Mesendoderm (in vitro differentiated cells): ENCODE measurements at regions not wholly inside any gene's neighbourhood (a gene's known extent, or its start where the extent isn't known, plus 50 kb on each side); places are given as distances from the start of the nearest gene placed in this dataset.
"Not testable (repeated sequence)": the region's sequence is repeated elsewhere in the genome, so short reads cannot be mapped to it uniquely, and the experiment has no call there.

Experiments used
- DNase-seq: peaks from one replicate; pipeline ENCODE4 v3.0.0; 2013
- H2AK5ac ChIP-seq: 2 replicates; pipeline ENCODE4 v1.6.1; 2013; ENCODE audit warnings: low read length, inconsistent platforms
- H2BK120ac ChIP-seq: 2 replicates; pipeline ENCODE4 v1.6.1; 2013; ENCODE audit warnings: low read depth, mild to moderate bottlenecking, low read length, moderate library complexity, mixed read lengths
- H2BK15ac ChIP-seq: replicated peaks from 2 replicates; pipeline ENCODE4 v1.6.1; 2013; ENCODE audit warnings: low read depth, mild to moderate bottlenecking, moderate library complexity
- H2BK5ac ChIP-seq: 2 replicates; pipeline ENCODE4 v1.6.1; 2013; ENCODE audit warnings: low read length, inconsistent platforms
- H3K18ac ChIP-seq: 2 replicates; pipeline ENCODE4 v1.6.1; 2013; ENCODE audit warnings: mild to moderate bottlenecking, low read length, mixed read lengths
- H3K23ac ChIP-seq: one replicate; pipeline ENCODE4 v1.6.1; 2013; ENCODE audit warnings: low read length
- H3K27ac ChIP-seq: 2 replicates; pipeline ENCODE4 v1.5.1; 2013; ENCODE audit warnings: low read depth, mild to moderate bottlenecking, inconsistent platforms, low read length, moderate library complexity
- H3K27me3 ChIP-seq: 2 replicates; pipeline ENCODE4 v1.6.1; 2013; ENCODE audit warnings: low read length, control low read depth, mild to moderate bottlenecking, inconsistent platforms; ENCODE audit not compliant: insufficient read depth, poor library complexity
- H3K36me3 ChIP-seq: 2 replicates; pipeline ENCODE4 v1.6.1; 2013; ENCODE audit warnings: low read length, inconsistent platforms; ENCODE audit not compliant: control insufficient read depth, insufficient read depth
- H3K4ac ChIP-seq: one replicate; pipeline ENCODE4 v1.6.1; 2013; ENCODE audit warnings: low read depth, mild to moderate bottlenecking, low read length, moderate library complexity
- H3K4me1 ChIP-seq: 2 replicates; pipeline ENCODE4 v1.6.1; 2013; ENCODE audit warnings: low read depth, low read length, inconsistent platforms; ENCODE audit not compliant: control insufficient read depth
- H3K4me2 ChIP-seq: 2 replicates; pipeline ENCODE4 v1.6.1; 2013; ENCODE audit warnings: low read length
- H3K4me3 ChIP-seq: 2 replicates; pipeline ENCODE4 v1.5.1; 2013; ENCODE audit warnings: mild to moderate bottlenecking, low read length
- H3K56ac ChIP-seq: one replicate; pipeline ENCODE4 v1.6.1; 2013; ENCODE audit warnings: low read length
- H3K79me1 ChIP-seq: 2 replicates; pipeline ENCODE4 v1.6.1; 2013; ENCODE audit warnings: low read length, inconsistent platforms
- H3K79me2 ChIP-seq: 2 replicates; pipeline ENCODE4 v1.6.1; 2013; ENCODE audit warnings: mild to moderate bottlenecking, low read length; ENCODE audit not compliant: control insufficient read depth, insufficient read depth
- H3K9ac ChIP-seq: 2 replicates; pipeline ENCODE4 v1.6.1; 2013; ENCODE audit warnings: low read length, inconsistent platforms
- H4K5ac ChIP-seq: one replicate; pipeline ENCODE4 v1.6.1; 2013; ENCODE audit warnings: low read length
- H4K8ac ChIP-seq: one replicate; pipeline ENCODE4 v1.6.1; 2013; ENCODE audit warnings: low read depth, mild to moderate bottlenecking, control low read depth, low read length, moderate library complexity
- WGBS: extraction: QIAGEN DNeasy Blood & Tissue Kit; methylation state at CpG from one replicate; pipeline ENCODE4 v1.1.7; 2013; ENCODE audit warnings: low lambda C conversion rate, missing lambda C conversion rate; ENCODE audit not compliant: insufficient coverage; ENCODE audit errors: extremely low coverage; 5-methylcytosine and 5-hydroxymethylcytosine counted together

DNA sequence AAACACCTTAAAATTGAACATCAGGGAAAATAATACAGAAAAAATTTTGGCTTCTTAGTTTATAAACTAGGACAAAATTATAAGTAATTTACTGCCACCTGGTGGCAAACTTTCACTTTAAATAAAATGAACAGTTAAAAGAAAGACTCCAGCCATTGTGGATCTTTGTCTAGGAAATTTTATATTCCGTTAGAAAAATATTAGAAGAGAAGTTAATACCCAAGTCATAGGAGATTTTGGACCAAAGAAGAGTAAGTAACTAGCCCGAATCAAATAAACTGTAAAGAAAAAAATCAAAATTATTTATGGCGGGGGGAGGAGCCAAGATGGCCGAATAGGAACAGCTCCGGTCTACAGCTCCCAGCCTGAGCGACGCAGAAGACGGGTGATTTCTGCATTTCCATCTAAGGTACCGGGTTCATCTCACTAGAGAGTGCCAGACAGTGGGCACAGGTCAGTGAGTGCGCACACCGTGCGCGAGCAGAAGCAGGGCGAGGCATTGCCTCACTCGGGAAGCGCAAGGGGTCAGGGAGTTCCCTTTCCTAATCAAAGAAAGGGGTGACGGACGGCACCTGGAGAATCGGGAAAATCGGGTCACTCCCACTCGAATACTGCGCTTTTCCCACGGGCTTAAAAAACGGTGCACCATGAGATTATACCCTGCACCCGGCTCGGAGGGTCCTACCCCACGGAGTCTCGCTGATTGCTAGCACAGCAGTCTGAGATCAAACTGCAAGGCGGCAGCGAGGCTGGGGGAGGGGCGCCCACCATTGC lies 73.4 kb upstream of the SCIN start:
- H3K79me2 ChIP-seq, H3K9ac ChIP-seq, H3K18ac ChIP-seq, H2BK5ac ChIP-seq, H4K8ac ChIP-seq, H3K27me3 ChIP-seq, H2AK5ac ChIP-seq, H3K4ac ChIP-seq, H3K36me3 ChIP-seq, H3K4me2 ChIP-seq, H2BK120ac ChIP-seq, H3K23ac ChIP-seq, H3K56ac ChIP-seq, H4K5ac ChIP-seq, H3K79me1 ChIP-seq, H3K4me3 ChIP-seq, H2BK15ac ChIP-seq, H3K27ac ChIP-seq, H3K4me1 ChIP-seq: not testable (repeated sequence)
- DNase-seq, result peak; percentile 46
- no CpG with 5 or more reads among the region's 31 CpGs for WGBS

- H2BK120ac ChIP-seq, result no peak overlapping the region
- no CpG with 5 or more reads among the region's 1 CpG for WGBS
- H2BK5ac ChIP-seq, result no peak overlapping the region
- no peak overlapping the region for H2BK15ac ChIP-seq
- no peak overlapping the region for H3K9ac ChIP-seq
- H3K27ac ChIP-seq, result no peak overlapping the region
- no peaks in the 10 kb centered on the region for H3K27me3 ChIP-seq
- no peaks in the 10 kb centered on the region for H3K79me1 ChIP-seq
- H3K4ac ChIP-seq, result no peak overlapping the region
- DNase-seq, result no peak
- no peak overlapping the region for H3K56ac ChIP-seq
- H3K4me1 ChIP-seq, result no peaks in the 10 kb centered on the region
- H4K8ac ChIP-seq, result no peak overlapping the region
- H3K23ac ChIP-seq, result no peak overlapping the region
- H3K4me2 ChIP-seq, result no peak overlapping the region
- no peaks in the 10 kb centered on the region for H3K36me3 ChIP-seq
- no peak overlapping the region for H3K18ac ChIP-seq
- H2AK5ac ChIP-seq, result no peak overlapping the region
- H4K5ac ChIP-seq, result no peak overlapping the region
- no peaks in the 10 kb centered on the region for H3K79me2 ChIP-seq
- no peak overlapping the region for H3K4me3 ChIP-seq
Observed at GRCh38 chr7:12504149-12504548, 66.4 kb upstream of the SCIN start.

GRCh38 chr7:12508005-12508404 lies 62.5 kb upstream of the SCIN start:
- Histone ChIP-seq H2BK120ac (no peak overlapping the region), H3K4ac (no peak overlapping the region), H3K27ac (no peak overlapping the region), H3K4me3 (no peak overlapping the region), H3K56ac (no peak overlapping the region), H3K23ac (no peak overlapping the region), H2BK15ac (no peak overlapping the region), H4K8ac (no peak overlapping the region), H3K36me3 (no peaks in the 10 kb centered on the region), H2BK5ac (no peak overlapping the region), H2AK5ac (no peak overlapping the region), H4K5ac (no peak overlapping the region), H3K4me2 (no peak overlapping the region), H3K79me1 (no peaks in the 10 kb centered on the region), H3K9ac (no peak overlapping the region), H3K79me2 (no peaks in the 10 kb centered on the region), H3K4me1 (no peaks in the 10 kb centered on the region), H3K18ac (no peak overlapping the region), H3K27me3 (no peaks in the 10 kb centered on the region)
- no peak for DNase-seq
- WGBS, result no CpG with 5 or more reads among the region's 3 CpGs

DNA sequence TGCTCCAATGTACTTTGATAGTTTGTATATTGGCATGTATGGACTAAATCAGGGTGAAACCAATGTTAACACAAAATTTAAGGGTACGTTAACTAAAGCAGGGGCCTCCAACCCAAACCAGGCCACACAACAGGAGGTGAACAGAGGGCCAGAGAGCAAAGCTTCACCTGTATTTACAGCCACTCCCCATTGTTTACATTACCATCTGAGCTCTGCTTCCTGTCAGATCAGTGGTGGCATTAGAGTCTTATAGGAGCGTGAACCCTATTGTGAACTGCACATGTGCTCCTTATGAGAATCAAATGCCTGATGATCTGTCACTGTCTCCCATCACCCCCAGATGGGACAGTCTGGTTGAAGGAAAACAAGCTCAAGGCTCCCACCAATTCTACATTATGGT lies 62.0 kb upstream of the SCIN start:
- no peaks in the 10 kb centered on the region for H3K36me3 ChIP-seq
- H4K5ac ChIP-seq, result no peak overlapping the region
- H3K18ac ChIP-seq, result no peak overlapping the region
- no CpG with 5 or more reads among the region's 2 CpGs for WGBS
- no peaks in the 10 kb centered on the region for H3K79me1 ChIP-seq
- no peak overlapping the region for H3K4me3 ChIP-seq
- H3K9ac ChIP-seq, result no peak overlapping the region
- no peak overlapping the region for H3K4ac ChIP-seq
- H3K79me2 ChIP-seq, result no peaks in the 10 kb centered on the region
- H2AK5ac ChIP-seq, result no peak overlapping the region
- no peak overlapping the region for H3K27ac ChIP-seq
- no peak for DNase-seq
- no peak overlapping the region for H2BK120ac ChIP-seq
- H3K23ac ChIP-seq, result no peak overlapping the region
- H4K8ac ChIP-seq, result no peak overlapping the region
- H3K56ac ChIP-seq, result no peak overlapping the region
- H3K4me2 ChIP-seq, result no peak overlapping the region
- no peaks in the 10 kb centered on the region for H3K4me1 ChIP-seq
- no peak overlapping the region for H2BK5ac ChIP-seq
- no peak overlapping the region for H2BK15ac ChIP-seq
- no peaks in the 10 kb centered on the region for H3K27me3 ChIP-seq

GRCh38 chr7:12517451-12517850 lies 53.1 kb upstream of the SCIN start:
- no peak overlapping the region for H3K18ac ChIP-seq
- no peak overlapping the region for H2AK5ac ChIP-seq
- no peak overlapping the region for H2BK5ac ChIP-seq
- H4K8ac ChIP-seq, result no peak overlapping the region
- H3K79me1 ChIP-seq, result no peaks in the 10 kb centered on the region
- H3K79me2 ChIP-seq, result no peaks in the 10 kb centered on the region
- no peaks in the 10 kb centered on the region for H3K27me3 ChIP-seq
- H3K9ac ChIP-seq, result no peak overlapping the region
- H3K4me3 ChIP-seq, result no peak overlapping the region
- no peak for DNase-seq
- H3K36me3 ChIP-seq, result no peaks in the 10 kb centered on the region
- no peak overlapping the region for H3K4me2 ChIP-seq
- H2BK120ac ChIP-seq, result no peak overlapping the region
- no peak overlapping the region for H3K56ac ChIP-seq
- H3K27ac ChIP-seq, result no peak overlapping the region
- H2BK15ac ChIP-seq, result no peak overlapping the region
- no peak overlapping the region for H4K5ac ChIP-seq
- no peaks in the 10 kb centered on the region for H3K4me1 ChIP-seq
- H3K23ac ChIP-seq, result no peak overlapping the region
- no peak overlapping the region for H3K4ac ChIP-seq
